Neural progenitor cell (in vitro differentiated cells): ENCODE measurements at regions not wholly inside any gene's neighbourhood (a gene's known extent, or its start where the extent isn't known, plus 50 kb on each side); places are given as distances from the start of the nearest gene placed in this dataset.

Experiments
- DNase-seq: peaks from one replicate; pipeline ENCODE4 v3.0.0-alpha.2; 2016; ENCODE audit warnings: low spot score
- H2AFZ ChIP-seq: fragments of 200-600 bp; sonication (generic); replicated peaks from 2 replicates; pipeline ENCODE4 v1.6.1; 2016; ENCODE audit warnings: antibody characterized with exemption
- H3F3A ChIP-seq: fragments of 200-600 bp; sonication (generic); 2 replicates; pipeline ENCODE4 v1.6.1; 2016; ENCODE audit warnings: antibody characterized with exemption, low read depth
- H3K27ac ChIP-seq: fragments of 200-600 bp; sonication (generic); 2 replicates; pipeline ENCODE4 v1.5.1; 2016; ENCODE audit warnings: mild to moderate bottlenecking
- H3K27me3 ChIP-seq: fragments of 200-600 bp; sonication (generic); 2 replicates; pipeline ENCODE4 v1.6.1; 2016; ENCODE audit warnings: mild to moderate bottlenecking, moderate library complexity
- H3K36me3 ChIP-seq: fragments of 200-600 bp; sonication (generic); 2 replicates; pipeline ENCODE4 v1.5.1; 2016
- H3K4me1 ChIP-seq: fragments of 200-600 bp; sonication (generic); 2 replicates; pipeline ENCODE4 v1.6.1; 2016; ENCODE audit warnings: mixed run types
- H3K4me2 ChIP-seq: fragments of 200-600 bp; sonication (generic); 2 replicates; pipeline ENCODE4 v1.6.1; 2016
- H3K4me3 ChIP-seq: fragments of 200-600 bp; sonication (generic); 2 replicates; pipeline ENCODE4 v1.5.1; 2016
- H3K79me2 ChIP-seq: fragments of 200-600 bp; sonication (generic); 2 replicates; pipeline ENCODE4 v1.6.1; 2016; ENCODE audit warnings: low read depth
- H3K9ac ChIP-seq: fragments of 200-600 bp; sonication (generic); 2 replicates; pipeline ENCODE4 v1.6.1; 2016
- H3K9me3 ChIP-seq: fragments of 200-600 bp; sonication (generic); 2 replicates; pipeline ENCODE4 v1.5.1; 2016; ENCODE audit warnings: low read depth
- H4K20me1 ChIP-seq: fragments of 200-600 bp; sonication (generic); 2 replicates; pipeline ENCODE4 v1.6.1; 2016; ENCODE audit warnings: low read depth
- H3K27ac Mint-ChIP-seq: 3 replicates; pipeline ENCODE4 v1.8.0; 2021; ENCODE audit warnings: mixed read lengths
- H3K27me3 Mint-ChIP-seq: 2 replicates; pipeline ENCODE4 v1.8.0; 2022; ENCODE audit warnings: low read depth, mild to moderate bottlenecking, inconsistent platforms, moderate library complexity, mixed read lengths; ENCODE audit not compliant: insufficient read depth
- H3K36me3 Mint-ChIP-seq: 3 replicates; pipeline ENCODE4 v1.8.0; 2021; ENCODE audit warnings: mixed read lengths
- H3K4me1 Mint-ChIP-seq: 3 replicates; pipeline ENCODE4 v1.8.0; 2021; ENCODE audit warnings: mixed read lengths
- H3K4me3 Mint-ChIP-seq: 3 replicates; pipeline ENCODE4 v1.8.0; 2021; ENCODE audit warnings: mild to moderate bottlenecking, moderate library complexity, mixed read lengths
- H3K9me3 Mint-ChIP-seq: 3 replicates; pipeline ENCODE4 v1.8.0; 2020; ENCODE audit warnings: mixed read lengths
- CTCF ChIP-seq: fragments of 200-600 bp; sonication (generic); IDR thresholded peaks from 2 replicates; pipeline ENCODE4 v1.5.1; 2017; ENCODE audit warnings: antibody characterized with exemption, mild to moderate bottlenecking
- EZH2 ChIP-seq: fragments of 200-600 bp; sonication (generic); IDR thresholded peaks from 2 replicates; pipeline ENCODE4 v1.6.1; 2017; ENCODE audit warnings: antibody characterized with exemption, mild to moderate bottlenecking, moderate library complexity
- EZH2phosphoT487 ChIP-seq: fragments of 200-600 bp; sonication (generic); IDR thresholded peaks from 2 replicates; pipeline ENCODE4 v1.6.1; 2017; ENCODE audit warnings: antibody characterized with exemption

- no peak overlapping the region for H3K9ac ChIP-seq
- Mint-ChIP-seq H3K4me1 (no peaks in the 10 kb centered on the region), H3K27ac (no peak overlapping the region), H3K36me3 (no peaks in the 10 kb centered on the region), H3K27me3 (no peaks in the 10 kb centered on the region), H3K4me3 (no peak overlapping the region), H3K9me3 (no peaks in the 10 kb centered on the region)
- no peaks in the 10 kb centered on the region for H3K27me3 ChIP-seq
- H3K79me2 ChIP-seq: no peaks in the 10 kb centered on the region
- H2AFZ ChIP-seq: no peak overlapping the region
- no peaks in the 10 kb centered on the region for H3K9me3 ChIP-seq
- no peak for TF ChIP-seq EZH2
- H3K36me3 ChIP-seq: no peaks in the 10 kb centered on the region
- H3K4me1 ChIP-seq: no peaks in the 10 kb centered on the region
- H3F3A ChIP-seq: no peaks in the 10 kb centered on the region
- H3K27ac ChIP-seq: no peak overlapping the region
- no peaks in the 10 kb centered on the region for H4K20me1 ChIP-seq
- no peak for DNase-seq
- no peak overlapping the region for H3K4me2 ChIP-seq
- H3K4me3 ChIP-seq: no peak overlapping the region
These were observed 201.2 kb upstream of the FOXG1 start for GRCh38 chr14:28565345-28565744.

- H3K9me3 Mint-ChIP-seq: peaks cover 16% of the 10 kb centered on the region
- Histone ChIP-seq H3K9ac (no peak overlapping the region), H3K4me3 (no peak overlapping the region)
These were observed 196.2 kb upstream of the FOXG1 start for GRCh38 chr14:28570391-28570790.

GRCh38 chr14:28571636-28572035 is 195.0 kb upstream of the FOXG1 start:
- H3K27me3 Mint-ChIP-seq: peaks cover 2% of the 10 kb centered on the region
- DNase-seq: no peak
- no peaks in the 10 kb centered on the region for H3K4me1 Mint-ChIP-seq
- H3K36me3 ChIP-seq: no peaks in the 10 kb centered on the region
- H3K4me2 ChIP-seq: no peak overlapping the region
- no peak overlapping the region for H3K9ac ChIP-seq
- TF ChIP-seq EZH2 (no peak), CTCF (no peak), EZH2phosphoT487 (no peak)
- H3K36me3 Mint-ChIP-seq: peaks cover 2% of the 10 kb centered on the region
- no peak overlapping the region for H3K27ac Mint-ChIP-seq
- H3K27me3 ChIP-seq: no peaks in the 10 kb centered on the region
- H3K9me3 Mint-ChIP-seq: peaks cover 16% of the 10 kb centered on the region
- H4K20me1 ChIP-seq: no peaks in the 10 kb centered on the region
- no peaks in the 10 kb centered on the region for H3K79me2 ChIP-seq
- H3K4me1 ChIP-seq: no peaks in the 10 kb centered on the region
- no peaks in the 10 kb centered on the region for H3F3A ChIP-seq
- H3K9me3 ChIP-seq: peaks cover 3% of the 10 kb centered on the region
- H3K27ac ChIP-seq: no peak overlapping the region
- H3K4me3 ChIP-seq: no peak overlapping the region
- H3K4me3 Mint-ChIP-seq: no peak overlapping the region
- no peak overlapping the region for H2AFZ ChIP-seq

More at GRCh38 chr14:28570391-28570790, 196.2 kb upstream of the FOXG1 start:
- peaks cover 3% of the 10 kb centered on the region for H3K9me3 ChIP-seq
- H4K20me1 ChIP-seq: no peaks in the 10 kb centered on the region
- peaks cover 2% of the 10 kb centered on the region for H3K27me3 Mint-ChIP-seq
- H3K4me1 Mint-ChIP-seq: no peaks in the 10 kb centered on the region
- no peak overlapping the region for H3K4me3 Mint-ChIP-seq
- H3K27me3 ChIP-seq: no peaks in the 10 kb centered on the region
- H3K79me2 ChIP-seq: no peaks in the 10 kb centered on the region
- no peak overlapping the region for H3K27ac ChIP-seq
- H2AFZ ChIP-seq: no peak overlapping the region
- no peak overlapping the region for H3K4me2 ChIP-seq
- DNase-seq: no peak
- H3K36me3 ChIP-seq: no peaks in the 10 kb centered on the region
- H3K36me3 Mint-ChIP-seq: peaks cover 2% of the 10 kb centered on the region
- no peak overlapping the region for H3K27ac Mint-ChIP-seq
- TF ChIP-seq EZH2: no peak
- TF ChIP-seq CTCF: no peak
- no peak for TF ChIP-seq EZH2phosphoT487
- no peaks in the 10 kb centered on the region for H3K4me1 ChIP-seq
- H3F3A ChIP-seq: no peaks in the 10 kb centered on the region

- H3K4me3 Mint-ChIP-seq: no peak overlapping the region
These were observed 190.1 kb upstream of the FOXG1 start for GRCh38 chr14:28576523-28576922.

More at GRCh38 chr14:28576523-28576922, 190.1 kb upstream of the FOXG1 start:
- H4K20me1 ChIP-seq: no peaks in the 10 kb centered on the region
- H3F3A ChIP-seq: no peaks in the 10 kb centered on the region
- H3K4me1 ChIP-seq: no peaks in the 10 kb centered on the region
- no peak overlapping the region for H2AFZ ChIP-seq
- TF ChIP-seq EZH2 (no peak), EZH2phosphoT487 (no peak), CTCF (no peak)
- H3K27me3 ChIP-seq: no peaks in the 10 kb centered on the region
- H3K4me2 ChIP-seq: no peak overlapping the region
- no peaks in the 10 kb centered on the region for H3K36me3 ChIP-seq
- no peak overlapping the region for H3K9ac ChIP-seq
- Mint-ChIP-seq H3K27ac (no peak overlapping the region), H3K4me1 (no peaks in the 10 kb centered on the region), H3K9me3 (peaks cover 16% of the 10 kb centered on the region), H3K27me3 (peaks cover 2% of the 10 kb centered on the region), H3K36me3 (peaks cover 2% of the 10 kb centered on the region)
- no peak for DNase-seq
- H3K4me3 ChIP-seq: no peak overlapping the region
- no peaks in the 10 kb centered on the region for H3K79me2 ChIP-seq
- H3K27ac ChIP-seq: no peak overlapping the region
- H3K9me3 ChIP-seq: peaks cover 3% of the 10 kb centered on the region
